K562 (cell line): ENCODE measurements at regions not wholly inside any gene's neighbourhood (a gene's known extent, or its start where the extent isn't known, plus 50 kb on each side); places are given as distances from the start of the nearest gene placed in this dataset.

Experiments
- ATAC-seq: fragments of 200-7000 bp; cut with Tn5 transposase; 3 replicates; pipeline ENCODE4 v1.9.1; 2020; ENCODE audit warnings: moderate library complexity
- BruUV-seq: library from RNA; stranded (reverse); fragments of 400-500 nt; replicated peaks from 2 replicates; lab custom pipeline; 2021; lab: Mats Ljungman, UMichigan
- CTCF ChIA-PET: fragments of 300-600 bp; formaldehyde crosslinking; extraction: SDS; loops from one replicate; lab custom pipeline; 2021; ENCODE audit warnings: low intra/inter-chr PET ratio; lab: Yijun Ruan, JAX
- POLR2A ChIA-PET: fragments of 300-600, 350-650 bp; sonication (Branson Sonifier 250); formaldehyde crosslinking; extraction: SDS; loops from one replicate; lab custom pipeline; 2021; ENCODE audit warnings: antibody characterized with exemption, inconsistent platforms; lab: Yijun Ruan, JAX
- DNase-seq, 4 experiments: peaks; one replicate each; pipeline versions ENCODE4 v3.0.0 to v3.0.0-alpha.2; 2011 to 2018; ENCODE audit warnings: low spot score in 3 of 4, mixed read lengths in 3 of 4; ENCODE audit errors: extremely low read depth in 1 of 4
- FAIRE-seq: peaks from 2 replicates; lab custom pipeline; 2011; peaks lifted over from hg19 to GRCh38; lab: Jason Lieb, UNC
- H2AFZ ChIP-seq: 2 replicates; pipeline ENCODE4 v1.6.0; 2011; ENCODE audit warnings: low read depth, low read length, control low read depth, inconsistent platforms
- H3K27ac ChIP-seq: fragments of 200-600 bp; 3 replicates; pipeline ENCODE4 v1.8.0; 2011; ENCODE audit warnings: low read depth, mild to moderate bottlenecking, control low read depth, inconsistent platforms, low read length, moderate library complexity, mixed read lengths; ENCODE audit errors: extremely low read depth
- H3K27me3 ChIP-seq, 2 experiments: fragments of 300-600 bp in 1 of 2; 2 replicates in 1 of 2; 3 replicates in 1 of 2; pipeline versions ENCODE4 v1.6.0 to v1.8.0; 2011; ENCODE audit warnings: inconsistent platforms in 2 of 2, low read length in 2 of 2, mild to moderate bottlenecking in 1 of 2, mixed read lengths in 1 of 2, moderate library complexity in 1 of 2; ENCODE audit not compliant: control insufficient read depth in 2 of 2, insufficient read depth in 2 of 2
- H3K36me3 ChIP-seq: fragments of 300-600 bp; 3 replicates; pipeline ENCODE4 v1.8.0; 2011; ENCODE audit warnings: mild to moderate bottlenecking, low read length, inconsistent platforms; ENCODE audit not compliant: control insufficient read depth, insufficient read depth
- H3K4me1 ChIP-seq, 2 experiments: fragments of 200-600 bp in 1 of 2; replicated peaks in 1 of 2; 2 replicates in 1 of 2; 3 replicates in 1 of 2; pipeline versions ENCODE4 v1.5.1 to v1.8.0; 2011; ENCODE audit warnings: inconsistent platforms in 2 of 2, low read length in 2 of 2, mild to moderate bottlenecking in 1 of 2, mixed read lengths in 1 of 2, moderate library complexity in 1 of 2; ENCODE audit not compliant: control insufficient read depth in 2 of 2, insufficient read depth in 2 of 2
- H3K4me2 ChIP-seq: 2 replicates; pipeline ENCODE4 v1.6.1; 2011; ENCODE audit warnings: low read length, control low read depth, inconsistent platforms, mixed read lengths; ENCODE audit not compliant: insufficient read depth
- H3K4me3 ChIP-seq: fragments of 200-600 bp; sonication (generic), shearing (Covaris generic); 2 replicates; pipeline ENCODE4 v1.5.1; 2016; ENCODE audit warnings: control low read depth, inconsistent platforms
- H3K79me2 ChIP-seq: fragments of 200-600 bp; 3 replicates; pipeline ENCODE4 v1.8.0; 2011; ENCODE audit warnings: low read length, inconsistent platforms; ENCODE audit not compliant: control insufficient read depth, insufficient read depth
- H3K9ac ChIP-seq, 2 experiments: 2 replicates each; pipeline versions ENCODE4 v1.6.0 to v1.6.1; 2011; ENCODE audit warnings: low read depth in 2 of 2, low read length in 2 of 2, control low read depth in 1 of 2, inconsistent platforms in 1 of 2, mild to moderate bottlenecking in 1 of 2, mixed read lengths in 1 of 2; ENCODE audit not compliant: insufficient read depth in 1 of 2
- H3K9me1 ChIP-seq: one replicate; pipeline ENCODE4 v1.6.0; 2011; ENCODE audit warnings: inconsistent platforms, mild to moderate bottlenecking, low read length, moderate library complexity; ENCODE audit not compliant: control insufficient read depth, insufficient read depth
- H3K9me3 ChIP-seq: replicated peaks from 2 replicates; pipeline ENCODE4 v1.5.1; 2011; ENCODE audit warnings: low read depth, low read length, inconsistent platforms; ENCODE audit not compliant: control insufficient read depth, insufficient read depth
- H4K20me1 ChIP-seq: replicated peaks from 2 replicates; pipeline ENCODE4 v1.6.1; 2011; ENCODE audit warnings: low read length, inconsistent platforms, mixed read lengths; ENCODE audit not compliant: control insufficient read depth, insufficient read depth
- C11orf30 ChIP-seq: fragments of 450-650 bp; IDR thresholded peaks from 2 replicates; pipeline ENCODE4 v1.6.1; 2016; ENCODE audit warnings: low read depth, mild to moderate bottlenecking
- CBX1 ChIP-seq: sonication (generic); IDR thresholded peaks from 2 replicates; pipeline ENCODE4 v1.6.1; 2016; ENCODE audit warnings: antibody characterized with exemption, low read depth, mild to moderate bottlenecking
- CREB5 ChIP-seq: fragments of 250-450 bp; sonication (Bioruptor Pico); IDR thresholded peaks from 2 replicates; pipeline ENCODE4 v1.5.0; 2020; ENCODE audit warnings: mild to moderate bottlenecking
- CTBP1 ChIP-seq: fragments of 450-650 bp; IDR thresholded peaks from 2 replicates; pipeline ENCODE4 v1.6.1; 2016; ENCODE audit warnings: borderline replicate concordance
- CUX1 ChIP-seq: fragments of 200-800 bp; sonication (Bioruptor generic); IDR thresholded peaks from 2 replicates; pipeline ENCODE4 v1.6.1; 2016; ENCODE audit warnings: missing genetic modification characterization, missing compliant biosample characterization
- GTF2B ChIP-seq: IDR thresholded peaks from 2 replicates; pipeline ENCODE4 v1.6.1; 2011; ENCODE audit not compliant: insufficient read length; ENCODE audit errors: extremely low read depth
- ILF3 ChIP-seq: fragments of 450-650 bp; IDR thresholded peaks from 2 replicates; pipeline ENCODE4 v1.6.1; 2018; ENCODE audit warnings: antibody characterized with exemption, mild to moderate bottlenecking, moderate library complexity, borderline replicate concordance
- MECOM ChIP-seq: fragments of 250-450 bp; sonication (Bioruptor Pico); IDR thresholded peaks from 2 replicates; pipeline ENCODE4 v1.8.0; 2022; ENCODE audit warnings: inconsistent platforms
- POLR3G ChIP-seq: IDR thresholded peaks from 2 replicates; pipeline ENCODE4 v1.6.1; 2011; ENCODE audit not compliant: insufficient read length, insufficient replicate concordance; ENCODE audit errors: extremely low read depth
- TAF1 ChIP-seq: IDR thresholded peaks from 2 replicates; pipeline ENCODE4 v1.6.1; 2011; ENCODE audit warnings: mild to moderate bottlenecking, low read length, moderate library complexity; ENCODE audit not compliant: insufficient read depth, control insufficient read depth, severe bottlenecking; ENCODE audit errors: extremely low read depth
- TAF7 ChIP-seq: fragments of 450-650 bp; IDR thresholded peaks from 2 replicates; pipeline ENCODE4 v1.6.1; 2016; ENCODE audit warnings: missing genetic modification characterization, missing compliant biosample characterization
- ZNF347 ChIP-seq: fragments of 450-650 bp; formaldehyde crosslinking; IDR thresholded peaks from 2 replicates; pipeline ENCODE4 v1.4.0; 2020; ENCODE audit warnings: low read depth, mild to moderate bottlenecking, moderate library complexity
- ZNF41 ChIP-seq: fragments of 250-450 bp; sonication (Bioruptor Pico); conservative IDR thresholded peaks from 2 replicates; pipeline ENCODE4 v1.4.0; 2020; ENCODE audit warnings: mild to moderate bottlenecking
- ZNF449 ChIP-seq: fragments of 250-450 bp; sonication (Bioruptor Pico); IDR thresholded peaks from 2 replicates; pipeline ENCODE4 v1.8.0; 2022; ENCODE audit warnings: moderate library complexity, mild to moderate bottlenecking, inconsistent platforms
- ZNF586 ChIP-seq: fragments of 450-650 bp; formaldehyde crosslinking; conservative IDR thresholded peaks from 2 replicates; pipeline ENCODE4 v1.4.0; 2020; ENCODE audit warnings: mild to moderate bottlenecking, moderate library complexity
- ZSCAN29 ChIP-seq: fragments of 450-650 bp; IDR thresholded peaks from 2 replicates; pipeline ENCODE4 v1.6.1; 2017
- WGBS: fragments of 100-300 bp; shearing (Covaris generic); methylation state at CpG from one replicate; pipeline ENCODE4 v1.1.6; 2016; ENCODE audit warnings: low coverage, mixed read lengths; ENCODE audit not compliant: insufficient coverage; ENCODE audit errors: missing lambda C conversion rate; 5-methylcytosine and 5-hydroxymethylcytosine counted together
- in situ Hi-C: fragments of 300-500 bp; cut with MboI; formaldehyde crosslinking; loops from 4 replicates; pipeline ENCODE4 v1.15.0; 2018; ENCODE audit warnings: inconsistent platforms, mixed read lengths
- intact Hi-C: fragments of 100-400 bp; cut with micrococcal nuclease; formaldehyde crosslinking; loops from 2 replicates; pipeline ENCODE4 v1.14.2; 2022

GRCh38 chr4:124028182-124028581 is 631.6 kb downstream of the SPRY1 start:
- no TSS peak for BruUV-seq
- Histone ChIP-seq H3K4me1 (no peaks in the 10 kb centered on the region), H3K4me2 (no peak overlapping the region), H2AFZ (no peak overlapping the region), H3K4me3 (no peak overlapping the region), H3K27ac (no peak overlapping the region), H3K9me3 (no peaks in the 10 kb centered on the region), H3K79me2 (no peaks in the 10 kb centered on the region), H3K9ac (no peak overlapping the region), H3K36me3 (no peaks in the 10 kb centered on the region), H4K20me1 (no peaks in the 10 kb centered on the region), H3K27me3 (no peaks in the 10 kb centered on the region), H3K9me1 (no peaks in the 10 kb centered on the region)
- WGBS: 2% methylated on average over 4 of the region's 4 CpGs
- ChIA-PET POLR2A (no interaction called here), CTCF (no interaction called here)
- in situ Hi-C loops (no loop called here), intact Hi-C loops (no loop called here)
- FAIRE-seq: no peak
- DNase-seq: no peak
- ATAC-seq: no peak
- TF ChIP-seq ZSCAN29: no peak
- TF ChIP-seq ZNF586: no peak
- no peak for TF ChIP-seq CUX1 (CRISPR knock-in tag)
- no peak for TF ChIP-seq ZNF347 (CRISPR knock-in tag)
- TF ChIP-seq POLR3G: no peak
- no peak for TF ChIP-seq CTBP1
- no peak for TF ChIP-seq CREB5 (CRISPR knock-in tag)
- no peak for TF ChIP-seq MECOM (CRISPR knock-in tag)
- no peak for TF ChIP-seq GTF2B
- TF ChIP-seq C11orf30: no peak
- no peak for TF ChIP-seq TAF1
- TF ChIP-seq ILF3: no peak
- no peak for TF ChIP-seq TAF7
- TF ChIP-seq ZNF449 (CRISPR knock-in tag): no peak
- no peak for TF ChIP-seq CBX1
- no peak for TF ChIP-seq ZNF41 (CRISPR knock-in tag)
